ENCODE measurements at regions not wholly inside any gene's neighbourhood (a gene's known extent, or its start where the extent isn't known, plus 50 kb on each side); places are given as distances from the start of the nearest gene placed in this dataset.

- Histone ChIP-seq H3K9ac (ENCODE audit: low read length) (no peak overlapping the region), H2AFZ (ENCODE audit: low read depth, low read length, poor library complexity, severe bottlenecking) (no peak overlapping the region), H3K36me3 (ENCODE audit: control insufficient read depth in 1 of 2, insufficient read depth in 2 of 2, low read length in 2 of 2) (no peaks in the 10 kb centered on the region), H3K4me2 (ENCODE audit: low read length) (no peak overlapping the region), H3K79me2 (ENCODE audit: insufficient read depth, low read length) (no peaks in the 10 kb centered on the region), H3K4me3 (replicated peaks in 1 of 2; ENCODE audit: low read depth in 1 of 2, low read length in 2 of 2) (no peak overlapping the region), H4K20me1 (ENCODE audit: insufficient read depth) (no peaks in the 10 kb centered on the region), H3K9me2 (ENCODE audit: insufficient read depth) (no peaks in the 10 kb centered on the region), H3K9me3 (ENCODE audit: control insufficient read depth in 1 of 2, insufficient read depth in 1 of 2, low read depth in 1 of 2, low read length in 2 of 2) (no peaks in the 10 kb centered on the region), H3K4me1 (ENCODE audit: control insufficient read depth in 1 of 2, insufficient read depth in 2 of 2, low read length in 2 of 2) (no peaks in the 10 kb centered on the region), H3K27ac (ENCODE audit: low read depth, low read length) (no peak overlapping the region), H3K27me3 (ENCODE audit: insufficient read depth, low read length) (peaks cover 15% of the 10 kb centered on the region)
- intact Hi-C loops (cut with micrococcal nuclease) = no loop called here
- no TSS peak for BruUV-seq (replicated peaks)
- no peak for TF ChIP-seq ZNF274 (IDR thresholded peaks at IDR 0.05; ENCODE audit: low read depth, low read length)
- TF ChIP-seq, protein P1, sequence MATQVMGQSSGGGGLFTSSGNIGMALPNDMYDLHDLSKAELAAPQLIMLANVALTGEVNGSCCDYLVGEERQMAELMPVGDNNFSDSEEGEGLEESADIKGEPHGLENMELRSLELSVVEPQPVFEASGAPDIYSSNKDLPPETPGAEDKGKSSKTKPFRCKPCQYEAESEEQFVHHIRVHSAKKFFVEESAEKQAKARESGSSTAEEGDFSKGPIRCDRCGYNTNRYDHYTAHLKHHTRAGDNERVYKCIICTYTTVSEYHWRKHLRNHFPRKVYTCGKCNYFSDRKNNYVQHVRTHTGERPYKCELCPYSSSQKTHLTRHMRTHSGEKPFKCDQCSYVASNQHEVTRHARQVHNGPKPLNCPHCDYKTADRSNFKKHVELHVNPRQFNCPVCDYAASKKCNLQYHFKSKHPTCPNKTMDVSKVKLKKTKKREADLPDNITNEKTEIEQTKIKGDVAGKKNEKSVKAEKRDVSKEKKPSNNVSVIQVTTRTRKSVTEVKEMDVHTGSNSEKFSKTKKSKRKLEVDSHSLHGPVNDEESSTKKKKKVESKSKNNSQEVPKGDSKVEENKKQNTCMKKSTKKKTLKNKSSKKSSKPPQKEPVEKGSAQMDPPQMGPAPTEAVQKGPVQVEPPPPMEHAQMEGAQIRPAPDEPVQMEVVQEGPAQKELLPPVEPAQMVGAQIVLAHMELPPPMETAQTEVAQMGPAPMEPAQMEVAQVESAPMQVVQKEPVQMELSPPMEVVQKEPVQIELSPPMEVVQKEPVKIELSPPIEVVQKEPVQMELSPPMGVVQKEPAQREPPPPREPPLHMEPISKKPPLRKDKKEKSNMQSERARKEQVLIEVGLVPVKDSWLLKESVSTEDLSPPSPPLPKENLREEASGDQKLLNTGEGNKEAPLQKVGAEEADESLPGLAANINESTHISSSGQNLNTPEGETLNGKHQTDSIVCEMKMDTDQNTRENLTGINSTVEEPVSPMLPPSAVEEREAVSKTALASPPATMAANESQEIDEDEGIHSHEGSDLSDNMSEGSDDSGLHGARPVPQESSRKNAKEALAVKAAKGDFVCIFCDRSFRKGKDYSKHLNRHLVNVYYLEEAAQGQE (IDR thresholded peaks at IDR 0.05; ENCODE audit: low read depth) = no peak
- TF ChIP-seq, protein P2, sequence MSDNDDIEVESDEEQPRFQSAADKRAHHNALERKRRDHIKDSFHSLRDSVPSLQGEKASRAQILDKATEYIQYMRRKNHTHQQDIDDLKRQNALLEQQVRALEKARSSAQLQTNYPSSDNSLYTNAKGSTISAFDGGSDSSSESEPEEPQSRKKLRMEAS (IDR thresholded peaks at IDR 0.05) = no peak
- RAD21 ChIA-PET (ENCODE audit: low non-redundant PET in 1 of 2, low total read pairs in 2 of 2, uncharacterized antibody in 2 of 2, unreplicated experiment in 2 of 2) = no interaction called here
- DNase-seq (ENCODE audit: low read depth, low spot score) (no peak), ATAC-seq (no peak)
- POLR2A ChIA-PET = no interaction called here
- CTCF ChIA-PET = no interaction called here
These were observed 208.7 kb downstream of the GADD45G start for GRCh38 chr9:89813482-89813881.

GRCh38 chr9:89814340-89815040 is 209.7 kb downstream of the GADD45G start:
- Histone ChIP-seq H3K9me3 (ENCODE audit: control insufficient read depth in 1 of 2, insufficient read depth in 1 of 2, low read depth in 1 of 2, low read length in 2 of 2) (no peaks in the 10 kb centered on the region), H3K4me2 (ENCODE audit: low read length) (no peak overlapping the region), H4K20me1 (ENCODE audit: insufficient read depth) (no peaks in the 10 kb centered on the region), H3K27ac (ENCODE audit: low read depth, low read length) (no peak overlapping the region), H3K79me2 (ENCODE audit: insufficient read depth, low read length) (no peaks in the 10 kb centered on the region), H3K9me2 (ENCODE audit: insufficient read depth) (no peaks in the 10 kb centered on the region), H3K9ac (ENCODE audit: low read length) (no peak overlapping the region), H3K4me1 (ENCODE audit: control insufficient read depth in 1 of 2, insufficient read depth in 2 of 2, low read length in 2 of 2) (no peaks in the 10 kb centered on the region), H3K4me3 (replicated peaks in 1 of 2; ENCODE audit: low read depth in 1 of 2, low read length in 2 of 2) (no peak overlapping the region), H3K36me3 (ENCODE audit: control insufficient read depth in 1 of 2, insufficient read depth in 2 of 2, low read length in 2 of 2) (no peaks in the 10 kb centered on the region), H2AFZ (ENCODE audit: low read depth, low read length, poor library complexity, severe bottlenecking) (no peak overlapping the region), H3K27me3 (ENCODE audit: insufficient read depth, low read length) (peaks cover 22% of the 10 kb centered on the region)
- DNase-seq (ENCODE audit: low read depth, low spot score) (no peak), ATAC-seq (0 out of 2 replicates have a peak, but pooled peaks have one; percentile 36)
- ChIA-PET CTCF (no interaction called here), POLR2A (no interaction called here), RAD21 (ENCODE audit: low non-redundant PET in 1 of 2, low total read pairs in 2 of 2, uncharacterized antibody in 2 of 2, unreplicated experiment in 2 of 2) (no interaction called here)
- no TSS peak for BruUV-seq (replicated peaks)
- TF ChIP-seq, protein P1 (IDR thresholded peaks at IDR 0.05; ENCODE audit: low read depth) = no peak
- no peak for TF ChIP-seq ZFX (IDR thresholded peaks at IDR 0.05)
- TF ChIP-seq POLR2A (IDR thresholded peaks at IDR 0.05; ENCODE audit: borderline replicate concordance, extremely low read depth, insufficient read depth, insufficient read length) = no peak
- no peak for TF ChIP-seq YY1 (IDR thresholded peaks at IDR 0.05; ENCODE audit: extremely low read depth, insufficient replicate concordance, low read depth, low read length)
- TF ChIP-seq CEBPB (IDR thresholded peaks at IDR 0.05; ENCODE audit: low read depth) = no peak
- intact Hi-C loops (cut with micrococcal nuclease) = no loop called here
